GM19397 (cell line): ENCODE measurements at regions not wholly inside any gene's neighbourhood (a gene's known extent, or its start where the extent isn't known, plus 50 kb on each side); places are given as distances from the start of the nearest gene placed in this dataset.
A peak's percentile ranks its signal among the peaks of the same experiment; 100 is the strongest.

ENCODE experiments used
- ATAC-seq: cut with Tn5 transposase; IDR thresholded peaks from one replicate; pipeline ENCODE4 v1.9.1; 2021; ENCODE audit warnings: mild to moderate bottlenecking, moderate library complexity; ENCODE audit not compliant: unreplicated experiment

GRCh38 chr4:123496421-123496820 lies 99.8 kb downstream of the SPRY1 start:
- no peak for ATAC-seq

- ATAC-seq, result no peak
Measured at GRCh38 chr4:123497340-123497739, 100.7 kb downstream of the SPRY1 start.

- no peak for ATAC-seq
Measured at GRCh38 chr4:123501733-123502132, 105.1 kb downstream of the SPRY1 start.

- no peak for ATAC-seq
Measured at GRCh38 chr4:123503698-123504363, 107.2 kb downstream of the SPRY1 start.

GRCh38 chr4:123505095-123506010 lies 108.8 kb downstream of the SPRY1 start:
- peak; percentile 77 for ATAC-seq

GRCh38 chr4:123506011-123506695 lies 109.6 kb downstream of the SPRY1 start:
- ATAC-seq, result no peak

GRCh38 chr4:123507376-123507775 lies 110.8 kb downstream of the SPRY1 start:
- ATAC-seq, result no peak

GRCh38 chr4:123510221-123510620 lies 113.6 kb downstream of the SPRY1 start:
- no peak for ATAC-seq

- no peak for ATAC-seq
Measured at GRCh38 chr4:123510659-123511058, 114.1 kb downstream of the SPRY1 start.

GRCh38 chr4:123516576-123516975 lies 120.0 kb downstream of the SPRY1 start:
- ATAC-seq, result no peak

GRCh38 chr4:123517176-123517575 lies 120.6 kb downstream of the SPRY1 start:
- ATAC-seq, result no peak

GRCh38 chr4:123517971-123518370 lies 121.4 kb downstream of the SPRY1 start:
- ATAC-seq, result no peak

- ATAC-seq, result no peak
Measured at GRCh38 chr4:123520325-123520724, 123.7 kb downstream of the SPRY1 start.

GRCh38 chr4:123522081-123522480 lies 125.5 kb downstream of the SPRY1 start:
- ATAC-seq, result no peak

GRCh38 chr4:123522646-123523045 lies 126.1 kb downstream of the SPRY1 start:
- ATAC-seq, result no peak

- no peak for ATAC-seq
Measured at GRCh38 chr4:123524958-123525628, 128.5 kb downstream of the SPRY1 start.

- ATAC-seq, result no peak
Measured at GRCh38 chr4:123526511-123526910, 129.9 kb downstream of the SPRY1 start.

- no peak for ATAC-seq
Measured at GRCh38 chr4:123528501-123529277, 132.1 kb downstream of the SPRY1 start.

GRCh38 chr4:123529278-123529568 lies 132.6 kb downstream of the SPRY1 start:
- ATAC-seq, result no peak

- ATAC-seq, result no peak
Measured at GRCh38 chr4:123530357-123530756, 133.8 kb downstream of the SPRY1 start.
